Pancreas (tissue), 10 donors: ENCODE measurements at regions not wholly inside any gene's neighbourhood (a gene's known extent, or its start where the extent isn't known, plus 50 kb on each side); places are given as distances from the start of the nearest gene placed in this dataset.

Experiments
- ATAC-seq, 4 donors: fragments of 200-7000 bp; cut with Tn5 transposase; one replicate each; pipeline versions ENCODE4 v1.8.0 to v1.9.1; 2020; ENCODE audit warnings: mild to moderate bottlenecking in 4 of 4, moderate library complexity in 4 of 4
- DNase-seq, 6 donors: peaks; one replicate each; pipeline ENCODE4 v3.0.0-alpha.2; 2020
- FAIRE-seq: peaks from 2 replicates; lab custom pipeline; 2012; peaks lifted over from hg19 to GRCh38; lab: Jason Lieb, UNC
- H3K27ac ChIP-seq, 4 donors: fragments of 200-600 bp; sonication (generic); 1 replicate in 3 of 4; 2 replicates in 1 of 4; pipeline versions ENCODE4 v1.5.0 to v1.8.0; 2020
- H3K27me3 ChIP-seq, 4 donors: fragments of 200-600 bp; one replicate each; pipeline ENCODE4 v1.8.0; 2021
- H3K36me3 ChIP-seq, 3 donors: fragments of 200-600 bp; sonication (generic) in 1 of 3; one replicate each; pipeline versions ENCODE4 v1.5.0 to v1.8.0; 2020 to 2021
- H3K4me1 ChIP-seq, 3 donors: fragments of 200-600 bp; one replicate each; pipeline ENCODE4 v1.8.0; 2021
- H3K4me3 ChIP-seq, 4 donors: fragments of 200-600 bp; sonication (generic) in 2 of 4; one replicate each; pipeline versions ENCODE4 v1.5.0 to v1.8.0; 2020 to 2021
- H3K9me3 ChIP-seq, 4 donors: fragments of 200-600 bp; one replicate each; pipeline ENCODE4 v1.8.0; 2021
- WGBS, 2 donors: extraction: QIAGEN DNeasy Blood & Tissue Kit; methylation state at CpG; one replicate each; pipeline ENCODE4 v1.1.7; 2013; 5-methylcytosine and 5-hydroxymethylcytosine counted together
- intact Hi-C, 3 donors: fragments of 100-400 bp; cut with DNase I; formaldehyde crosslinking; loops; one replicate each; pipeline versions ENCODE4 v1.11.1 to v1.14.2; 2022
- TF ChIP-seq, protein P1 (sequence below), 4 donors: fragments of 200-600 bp; sonication (generic) in 3 of 4; IDR thresholded peaks; one replicate each; pipeline versions ENCODE4 v1.5.0 to v1.8.0; 2021; ENCODE audit warnings: antibody characterized with exemption in 4 of 4
- donor health status: healthy with polysubstance abuse.
- donor health status: DM: no; HTN: no; CAD: no; lungs with moderate emphysema.
- donor health status: DM: no; HTN: no; CAD: no.
- donor health status: control.
- donor health status: control.
- donor health status: Bipolar disorder and iron deficiency.
- donor health status: DM: yes; HTN: yes; CAD: no.
- donor health status: DM: no; HTN: no; CAD: no.
- donor health status: DM: no; HTN: no; CAD: no.
- donor health status: DM: yes; HTN: yes; CAD: no.

DNA sequence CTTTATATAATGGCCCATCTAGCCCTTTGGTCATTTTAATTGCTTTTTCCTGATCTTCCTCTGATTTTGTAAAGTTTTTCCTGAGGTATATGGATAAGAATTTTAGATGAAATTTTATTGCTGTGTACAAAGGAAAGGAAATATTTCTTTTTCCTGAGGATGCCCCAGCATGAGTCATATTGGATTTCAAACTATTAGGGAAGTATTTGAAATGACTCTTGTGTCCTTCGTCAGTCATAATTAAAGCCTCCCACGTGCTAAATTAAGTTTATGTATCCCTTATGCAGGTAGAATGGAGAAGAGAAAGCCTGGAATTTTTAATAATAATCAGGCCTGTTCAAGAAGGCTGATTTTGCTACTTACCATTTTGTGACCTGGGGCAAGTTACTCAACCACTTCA lies 82.6 kb upstream of the GLI3 start:
- no peak for ATAC-seq
- no peak for DNase-seq
- Histone ChIP-seq H3K4me3 (no peak overlapping the region), H3K27me3 (peaks cover 0 to under 1% (median 0%) of the 10 kb centered on the region in 4 donors), H3K9me3 (no peaks in the 10 kb centered on the region), H3K27ac (no peak overlapping the region), H3K36me3 (no peaks in the 10 kb centered on the region), H3K4me1 (no peaks in the 10 kb centered on the region)
- 36 to 50% methylated on average over 2 of the region's 2 CpGs for WGBS, 2 donors
- intact Hi-C loops: no loop called here
- TF ChIP-seq, protein P1, sequence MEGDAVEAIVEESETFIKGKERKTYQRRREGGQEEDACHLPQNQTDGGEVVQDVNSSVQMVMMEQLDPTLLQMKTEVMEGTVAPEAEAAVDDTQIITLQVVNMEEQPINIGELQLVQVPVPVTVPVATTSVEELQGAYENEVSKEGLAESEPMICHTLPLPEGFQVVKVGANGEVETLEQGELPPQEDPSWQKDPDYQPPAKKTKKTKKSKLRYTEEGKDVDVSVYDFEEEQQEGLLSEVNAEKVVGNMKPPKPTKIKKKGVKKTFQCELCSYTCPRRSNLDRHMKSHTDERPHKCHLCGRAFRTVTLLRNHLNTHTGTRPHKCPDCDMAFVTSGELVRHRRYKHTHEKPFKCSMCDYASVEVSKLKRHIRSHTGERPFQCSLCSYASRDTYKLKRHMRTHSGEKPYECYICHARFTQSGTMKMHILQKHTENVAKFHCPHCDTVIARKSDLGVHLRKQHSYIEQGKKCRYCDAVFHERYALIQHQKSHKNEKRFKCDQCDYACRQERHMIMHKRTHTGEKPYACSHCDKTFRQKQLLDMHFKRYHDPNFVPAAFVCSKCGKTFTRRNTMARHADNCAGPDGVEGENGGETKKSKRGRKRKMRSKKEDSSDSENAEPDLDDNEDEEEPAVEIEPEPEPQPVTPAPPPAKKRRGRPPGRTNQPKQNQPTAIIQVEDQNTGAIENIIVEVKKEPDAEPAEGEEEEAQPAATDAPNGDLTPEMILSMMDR (IDR thresholded peaks at IDR 0.05): no peak
- FAIRE-seq: no peak

DNA sequence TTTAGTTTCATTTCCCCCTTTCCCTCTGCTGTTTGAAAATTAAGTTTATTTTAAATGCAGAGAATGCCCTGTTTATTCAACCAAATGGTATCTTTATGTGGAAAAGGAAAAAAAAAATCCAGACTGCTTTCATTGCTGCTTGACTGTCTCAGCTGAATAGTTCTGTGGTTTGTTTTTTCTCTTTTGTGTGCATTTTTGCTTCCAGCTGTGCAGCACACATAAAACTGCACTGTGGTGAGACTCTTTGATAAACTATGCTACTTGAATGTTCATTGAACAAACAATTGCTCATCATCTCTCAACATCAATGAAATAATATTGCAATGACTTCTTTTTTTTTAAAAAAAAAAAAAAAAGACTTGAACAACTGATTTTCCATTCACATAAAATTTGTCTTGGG lies 78.6 kb upstream of the GLI3 start:
- intact Hi-C loops: no loop called here
- Histone ChIP-seq H3K36me3 (no peaks in the 10 kb centered on the region), H3K4me1 (no peaks in the 10 kb centered on the region), H3K9me3 (no peaks in the 10 kb centered on the region), H3K27me3 (peaks cover 0 to 6% (median 0%) of the 10 kb centered on the region in 4 donors), H3K4me3 (no peak overlapping the region), H3K27ac (no peak overlapping the region)
- FAIRE-seq: no peak
- no peak for ATAC-seq
- no peak for DNase-seq
- TF ChIP-seq, protein P1 (IDR thresholded peaks at IDR 0.05): no peak

DNA sequence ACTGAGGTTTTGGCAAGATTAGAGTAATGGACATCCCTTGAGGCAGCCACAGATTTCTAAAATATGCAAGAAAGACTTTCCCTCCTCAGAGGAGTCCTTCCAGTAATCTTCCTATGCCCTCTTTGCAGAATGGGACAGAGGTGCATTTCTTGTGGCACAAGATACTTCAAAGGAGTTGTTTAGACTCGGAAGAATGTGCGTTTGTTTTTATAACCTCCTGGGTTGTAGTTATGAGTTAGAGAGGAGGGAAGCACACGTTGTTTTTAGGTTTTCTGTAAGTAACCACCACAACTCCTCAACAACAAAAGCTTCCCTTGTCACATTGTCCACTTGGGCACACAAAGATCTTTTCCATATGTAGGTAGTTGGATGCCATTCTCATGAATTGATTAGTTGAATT lies 78.1 kb upstream of the GLI3 start:
- TF ChIP-seq, protein P1 (IDR thresholded peaks at IDR 0.05): no peak
- Histone ChIP-seq H3K36me3 (no peaks in the 10 kb centered on the region), H3K27ac (no peak overlapping the region), H3K4me1 (no peaks in the 10 kb centered on the region), H3K4me3 (no peak overlapping the region), H3K9me3 (no peaks in the 10 kb centered on the region), H3K27me3 (peaks cover 0 to 6% (median 0%) of the 10 kb centered on the region in 4 donors)
- no peak for ATAC-seq
- WGBS, 2 donors: 42 to 46% methylated on average over 3 of the region's 3 CpGs
- intact Hi-C loops: no loop called here
- DNase-seq: no peak
- FAIRE-seq: no peak

DNA sequence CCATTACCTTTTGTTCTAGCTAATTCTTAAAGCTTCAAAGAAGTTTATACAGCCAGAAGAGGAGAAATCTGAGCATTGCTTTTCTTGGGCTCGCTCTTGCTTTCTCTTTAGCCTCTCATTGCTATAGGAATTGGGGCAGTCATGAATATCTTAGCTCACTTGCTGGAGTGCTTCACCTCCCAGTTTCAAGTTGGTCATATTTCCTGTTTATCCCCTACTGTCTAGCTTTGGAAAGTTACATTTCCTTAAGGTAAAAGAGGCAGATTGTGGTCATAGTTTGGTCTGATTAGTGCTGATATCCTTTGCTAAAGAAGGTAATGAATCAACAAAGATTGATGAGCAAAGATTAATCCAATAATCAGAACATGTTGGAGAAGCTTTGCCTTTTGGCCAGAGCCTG lies 77.7 kb upstream of the GLI3 start:
- Histone ChIP-seq H3K9me3 (no peaks in the 10 kb centered on the region), H3K27ac (no peak overlapping the region), H3K27me3 (peaks cover 0 to 6% (median 0%) of the 10 kb centered on the region in 4 donors), H3K4me3 (no peak overlapping the region), H3K36me3 (no peaks in the 10 kb centered on the region), H3K4me1 (no peaks in the 10 kb centered on the region)
- DNase-seq (no peak), ATAC-seq (no peak), FAIRE-seq (no peak)
- TF ChIP-seq, protein P1 (IDR thresholded peaks at IDR 0.05): no peak
- 62 to 72% methylated on average over 1 of the region's 1 CpG for WGBS, 2 donors
- intact Hi-C loops: no loop called here

DNA sequence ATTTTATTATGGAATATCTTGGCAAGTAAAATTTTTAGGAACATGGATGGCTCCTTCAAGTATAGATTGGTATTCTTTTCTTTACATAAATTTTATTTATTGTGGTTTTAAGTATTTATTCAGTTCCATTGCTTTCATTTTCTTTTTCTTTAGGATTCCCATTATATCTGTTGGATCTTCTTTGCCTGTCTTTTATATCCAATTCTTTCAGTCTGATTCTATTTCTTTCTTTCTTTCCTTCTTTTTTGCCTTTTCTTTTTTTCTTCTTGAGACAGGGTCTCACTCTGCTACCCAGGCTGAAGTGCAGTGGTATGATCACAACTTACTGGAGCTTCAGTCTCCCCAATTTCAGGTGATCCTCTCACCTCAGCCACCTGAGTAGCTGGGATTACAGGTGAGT lies 74.2 kb upstream of the GLI3 start:
- DNase-seq (no peak), ATAC-seq (no peak), FAIRE-seq (no peak)
- no peak overlapping the region for H3K4me3 ChIP-seq
- no peaks in the 10 kb centered on the region for H3K36me3 ChIP-seq
- TF ChIP-seq, protein P1 (IDR thresholded peaks at IDR 0.05): no peak
- H3K27me3 ChIP-seq: peaks cover 0 to 6% (median 0%) of the 10 kb centered on the region in 4 donors
- intact Hi-C loops: no loop called here
- H3K4me1 ChIP-seq: no peaks in the 10 kb centered on the region
- no peak overlapping the region for H3K27ac ChIP-seq
- H3K9me3 ChIP-seq: peaks cover 0 to 3% (median 0%) of the 10 kb centered on the region in 4 donors
